ENCODE measurements at regions not wholly inside any gene's neighbourhood (a gene's known extent, or its start where the extent isn't known, plus 50 kb on each side); places are given as distances from the start of the nearest gene placed in this dataset.
"Not testable (repeated sequence)": the region's sequence is repeated elsewhere in the genome, so short reads cannot be mapped to it uniquely, and the experiment has no call there.

DNA sequence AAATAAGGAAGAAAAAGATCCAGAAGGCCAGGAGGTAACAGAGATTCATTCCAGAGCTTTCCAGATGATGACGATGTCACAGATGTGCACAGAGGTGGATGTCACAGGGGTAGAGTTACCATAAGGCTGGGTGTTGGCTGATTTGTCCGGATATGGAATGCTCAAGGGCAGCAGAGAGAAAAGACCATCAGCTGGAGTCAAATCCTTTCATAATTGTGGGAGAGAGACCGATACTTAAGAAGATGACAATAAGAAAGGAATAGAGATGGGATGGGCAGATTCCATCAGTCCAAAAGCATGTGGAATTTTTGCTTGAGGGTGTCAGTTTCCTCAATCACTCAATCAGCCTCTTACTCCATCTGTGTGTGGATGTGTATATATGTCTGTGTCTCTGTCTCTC, 150.4 kb downstream of the CENPC start:
- ChIA-PET CTCF (interaction anchor here (0.6 kb wide), 1 partner anchor 737 kb away, joined by 3 read pairs; no protein-coding TSS in a partner anchor), POLR2A (no interaction called here)
- TF ChIP-seq ZNF384 (IDR thresholded peaks at IDR 0.05) (no peak), SP1 (IDR thresholded peaks at IDR 0.05) (no peak), L3MBTL2 (conservative IDR thresholded peaks at IDR 0.05) (no peak), LEF1 (IDR thresholded peaks at IDR 0.05; ENCODE audit: borderline replicate concordance) (no peak), SUZ12 (IDR thresholded peaks at IDR 0.05) (no peak), FOXM1 (IDR thresholded peaks at IDR 0.05; ENCODE audit: borderline replicate concordance) (no peak), ARNT (IDR thresholded peaks at IDR 0.05) (no peak), NFRKB (IDR thresholded peaks at IDR 0.05) (no peak), ELF4 (IDR thresholded peaks at IDR 0.05) (no peak), BHLHE40 (IDR thresholded peaks at IDR 0.05; ENCODE audit: borderline replicate concordance) (no peak), FOXA1 (IDR thresholded peaks at IDR 0.05) (no peak)
- TF ChIP-seq, protein P1, sequence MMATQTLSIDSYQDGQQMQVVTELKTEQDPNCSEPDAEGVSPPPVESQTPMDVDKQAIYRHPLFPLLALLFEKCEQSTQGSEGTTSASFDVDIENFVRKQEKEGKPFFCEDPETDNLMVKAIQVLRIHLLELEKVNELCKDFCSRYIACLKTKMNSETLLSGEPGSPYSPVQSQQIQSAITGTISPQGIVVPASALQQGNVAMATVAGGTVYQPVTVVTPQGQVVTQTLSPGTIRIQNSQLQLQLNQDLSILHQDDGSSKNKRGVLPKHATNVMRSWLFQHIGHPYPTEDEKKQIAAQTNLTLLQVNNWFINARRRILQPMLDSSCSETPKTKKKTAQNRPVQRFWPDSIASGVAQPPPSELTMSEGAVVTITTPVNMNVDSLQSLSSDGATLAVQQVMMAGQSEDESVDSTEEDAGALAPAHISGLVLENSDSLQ (IDR thresholded peaks at IDR 0.05), result no peak
- no peak for DNase-seq (ENCODE audit: extremely low spot score)

DNA sequence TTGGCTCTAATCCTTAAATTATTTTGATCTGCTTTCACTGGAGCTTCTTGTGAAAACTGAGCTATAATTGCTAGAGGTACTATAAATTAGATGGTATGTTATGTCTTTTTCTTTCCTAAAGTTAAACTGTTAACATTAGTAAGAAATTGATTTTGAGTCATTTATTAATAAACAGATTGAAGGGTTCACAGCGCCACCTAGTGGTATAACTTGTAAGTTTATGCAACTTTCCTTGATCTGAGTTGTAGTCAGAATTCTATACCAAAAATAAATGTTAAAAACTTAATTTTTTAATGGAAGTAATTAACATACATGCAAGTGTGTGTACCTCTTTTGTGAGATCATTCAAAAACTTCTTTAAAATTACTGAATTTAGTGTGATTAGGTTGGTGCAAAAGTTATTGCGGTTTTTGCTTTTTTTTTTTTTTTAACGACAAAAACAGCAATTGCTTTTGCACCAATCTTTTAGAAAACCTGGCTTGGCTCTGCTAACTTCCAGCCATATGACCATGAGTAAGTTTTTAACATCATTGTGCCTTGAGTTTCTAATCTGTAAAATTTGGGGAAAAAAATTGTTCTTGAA, 151.5 kb downstream of the CENPC start:
- ChIA-PET POLR2A (no interaction called here), CTCF (no interaction called here)
- DNase-seq (ENCODE audit: extremely low spot score), result no peak
- TF ChIP-seq SUZ12 (IDR thresholded peaks at IDR 0.05) (no peak), ZNF384 (IDR thresholded peaks at IDR 0.05) (peak; percentile 80), ARNT (IDR thresholded peaks at IDR 0.05) (no peak), TARDBP (IDR thresholded peaks at IDR 0.05) (no peak), FOXM1 (IDR thresholded peaks at IDR 0.05; ENCODE audit: borderline replicate concordance) (no peak), FOXA1 (IDR thresholded peaks at IDR 0.05) (no peak), BHLHE40 (IDR thresholded peaks at IDR 0.05; ENCODE audit: borderline replicate concordance) (no peak), LEF1 (IDR thresholded peaks at IDR 0.05; ENCODE audit: borderline replicate concordance) (no peak), L3MBTL2 (conservative IDR thresholded peaks at IDR 0.05) (no peak), CTBP1 (IDR thresholded peaks at IDR 0.05; ENCODE audit: borderline replicate concordance) (no peak), SP1 (IDR thresholded peaks at IDR 0.05) (no peak), ELF4 (IDR thresholded peaks at IDR 0.05) (peak; percentile 91), FOXK2 (IDR thresholded peaks at IDR 0.05) (no peak), HDGF (IDR thresholded peaks at IDR 0.05; ENCODE audit: borderline replicate concordance) (no peak), NFRKB (IDR thresholded peaks at IDR 0.05) (no peak)
- TF ChIP-seq, protein P1 (IDR thresholded peaks at IDR 0.05), result no peak

DNA sequence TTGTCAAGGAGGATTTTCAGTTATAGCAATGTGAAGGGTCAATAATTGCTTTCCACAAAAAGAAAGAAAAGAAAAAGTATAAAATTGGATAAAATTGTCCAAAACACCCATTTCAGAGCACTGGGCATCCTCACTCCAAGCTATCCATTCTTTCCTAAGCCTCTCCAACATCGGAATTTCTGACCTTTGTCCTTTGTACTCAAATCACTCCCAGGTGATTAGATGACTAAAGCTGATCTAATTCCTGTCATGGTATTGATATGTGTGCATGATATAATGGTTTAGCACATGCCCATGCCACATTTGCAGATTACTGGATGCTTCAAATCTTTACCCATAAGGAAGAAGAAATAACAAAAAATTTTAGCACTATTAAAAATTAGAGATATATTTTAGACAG, 152.3 kb downstream of the CENPC start:
- DNase-seq (ENCODE audit: extremely low spot score), result no peak
- POLR2A ChIA-PET, result no interaction called here
- CTCF ChIA-PET, result no interaction called here
- TF ChIP-seq FOXA1 (IDR thresholded peaks at IDR 0.05) (no peak), FOXK2 (IDR thresholded peaks at IDR 0.05) (no peak), NFRKB (IDR thresholded peaks at IDR 0.05) (no peak), ZNF384 (IDR thresholded peaks at IDR 0.05) (no peak), L3MBTL2 (conservative IDR thresholded peaks at IDR 0.05) (no peak), CTBP1 (IDR thresholded peaks at IDR 0.05; ENCODE audit: borderline replicate concordance) (no peak), BHLHE40 (IDR thresholded peaks at IDR 0.05; ENCODE audit: borderline replicate concordance) (no peak), SP1 (IDR thresholded peaks at IDR 0.05) (no peak)

DNA sequence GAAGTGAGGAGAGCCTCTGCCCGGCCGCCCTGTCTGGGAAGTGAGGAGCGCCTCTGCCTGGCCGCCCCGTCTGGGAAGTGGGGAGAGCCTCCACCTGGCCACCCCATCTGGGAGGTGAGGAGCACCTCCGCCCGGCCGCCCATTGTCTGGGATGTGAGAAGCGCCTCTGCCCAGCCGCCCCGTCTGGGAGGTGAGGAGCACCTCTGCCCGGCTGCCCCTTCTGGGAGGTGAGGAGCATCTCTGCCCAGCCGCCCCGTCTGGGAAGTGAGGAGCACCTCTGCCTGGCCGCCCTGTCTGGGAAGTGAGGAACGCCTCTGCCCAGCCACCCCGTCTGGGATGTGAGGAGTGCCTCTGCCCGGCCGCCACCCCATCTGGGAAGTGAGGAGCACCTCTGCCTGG, 163.9 kb downstream of the CENPC start:
- DNase-seq (ENCODE audit: extremely low spot score); CTCF ChIA-PET; POLR2A ChIA-PET: not testable (repeated sequence)

DNA sequence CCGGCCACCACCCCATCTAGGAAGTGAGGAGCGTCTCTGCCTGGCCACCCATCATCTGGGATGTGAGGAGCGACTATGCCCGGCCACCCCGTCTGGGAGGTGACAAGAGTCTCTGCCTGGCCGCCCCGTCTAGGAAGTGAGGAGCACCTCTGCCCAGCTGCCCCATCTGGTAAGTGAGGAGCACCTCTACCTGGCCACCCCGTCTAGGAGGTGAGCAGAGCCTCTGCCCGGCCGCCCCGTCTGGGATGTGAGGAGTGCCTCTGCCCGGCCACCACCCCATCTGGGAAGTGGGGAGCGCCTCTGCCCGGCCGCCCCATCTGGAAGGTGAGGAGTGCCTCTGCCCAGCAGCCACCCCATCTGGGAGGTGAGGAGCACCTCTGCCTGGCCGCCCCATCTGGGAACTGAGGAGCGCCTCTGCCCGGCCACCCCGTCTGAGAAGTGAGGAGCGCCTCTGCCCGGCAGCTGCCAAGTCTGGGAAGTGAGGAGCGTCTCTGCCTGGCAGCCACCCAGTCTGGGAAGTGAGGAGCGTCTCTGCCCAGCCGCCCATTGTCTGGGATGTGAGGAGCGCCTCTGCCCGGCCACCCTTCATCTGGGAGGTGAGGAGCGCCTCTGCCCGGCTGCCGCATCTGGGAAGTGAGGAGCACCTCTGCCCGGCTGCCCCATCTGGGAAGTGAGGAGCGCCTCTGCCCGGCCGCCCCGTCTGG, 164.4 kb downstream of the CENPC start:
- DNase-seq (ENCODE audit: extremely low spot score); CTCF ChIA-PET; POLR2A ChIA-PET: not testable (repeated sequence)

DNA sequence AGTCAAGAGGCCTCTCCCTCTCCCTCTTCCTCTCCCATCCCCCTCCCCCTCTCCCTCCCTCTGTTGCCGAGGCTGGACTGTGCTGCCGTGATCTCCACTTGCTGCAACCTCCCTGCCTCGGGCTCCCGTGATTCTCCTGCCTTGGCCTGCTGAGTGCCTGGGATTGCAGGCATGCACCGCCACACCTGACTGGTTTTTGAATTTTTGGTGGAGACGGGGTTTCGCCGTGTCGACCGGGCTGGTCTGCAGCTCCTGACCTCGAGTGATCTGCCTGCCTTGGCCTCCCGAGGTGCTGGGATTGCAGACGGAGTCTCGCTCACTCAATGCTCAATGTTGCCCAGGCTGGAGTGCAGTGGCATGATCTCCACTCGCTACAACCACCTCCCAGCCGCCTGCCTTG, 165.1 kb downstream of the CENPC start:
- POLR2A ChIA-PET, result no interaction called here
- no peak for TF ChIP-seq BHLHE40 (IDR thresholded peaks at IDR 0.05; ENCODE audit: borderline replicate concordance)
- TF ChIP-seq NFRKB (IDR thresholded peaks at IDR 0.05), result no peak
- no peak for TF ChIP-seq HDGF (IDR thresholded peaks at IDR 0.05; ENCODE audit: borderline replicate concordance)
- TF ChIP-seq L3MBTL2 (conservative IDR thresholded peaks at IDR 0.05), result no peak
- no peak for TF ChIP-seq CTBP1 (IDR thresholded peaks at IDR 0.05; ENCODE audit: borderline replicate concordance)
- TF ChIP-seq SP1 (IDR thresholded peaks at IDR 0.05), result no peak
- no peak for TF ChIP-seq ELF4 (IDR thresholded peaks at IDR 0.05)
- TF ChIP-seq FOXA1 (IDR thresholded peaks at IDR 0.05), result no peak
- no peak for TF ChIP-seq TARDBP (IDR thresholded peaks at IDR 0.05)
- TF ChIP-seq ZNF384 (IDR thresholded peaks at IDR 0.05), result no peak
- no peak for TF ChIP-seq SUZ12 (IDR thresholded peaks at IDR 0.05)
- TF ChIP-seq, protein P1 (IDR thresholded peaks at IDR 0.05), result no peak
- TF ChIP-seq FOXK2 (IDR thresholded peaks at IDR 0.05), result no peak
- CTCF ChIA-PET, result no interaction called here
- no peak for DNase-seq (ENCODE audit: extremely low spot score)

DNA sequence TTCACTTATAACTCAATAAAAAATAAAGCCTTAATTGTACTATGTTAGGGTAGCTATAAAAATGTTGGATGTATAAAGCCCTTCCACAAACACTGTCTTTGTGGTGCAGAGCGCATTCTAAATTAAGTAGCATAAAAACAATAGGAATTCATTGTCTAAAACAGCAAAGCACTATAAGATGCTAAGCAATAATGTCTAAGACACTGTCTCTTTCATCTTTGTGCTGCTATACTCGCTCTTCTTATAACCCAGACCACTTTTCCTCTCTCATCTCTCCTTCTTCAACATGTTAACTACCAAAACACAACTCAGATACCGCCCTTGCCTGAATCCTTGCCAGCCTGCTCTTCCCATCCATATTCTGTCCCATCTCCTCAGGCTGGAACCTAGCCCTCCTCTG, 170.0 kb downstream of the CENPC start:
- TF ChIP-seq, protein P1 (IDR thresholded peaks at IDR 0.05), result no peak
- TF ChIP-seq BHLHE40 (IDR thresholded peaks at IDR 0.05; ENCODE audit: borderline replicate concordance) (no peak), NFRKB (IDR thresholded peaks at IDR 0.05) (no peak), CTBP1 (IDR thresholded peaks at IDR 0.05; ENCODE audit: borderline replicate concordance) (no peak)
- DNase-seq (ENCODE audit: extremely low spot score), result no peak
- ChIA-PET CTCF (no interaction called here), POLR2A (no interaction called here)
